Loucy (cell line): ENCODE measurements at regions not wholly inside any gene's neighbourhood (a gene's known extent, or its start where the extent isn't known, plus 50 kb on each side); places are given as distances from the start of the nearest gene placed in this dataset.

ENCODE experiments used
- H2AFZ ChIP-seq: fragments of 200-600 bp; sonication (generic); 2 replicates; pipeline ENCODE4 v1.6.0; 2016; ENCODE audit warnings: antibody characterized with exemption, mild to moderate bottlenecking, low read length, moderate library complexity
- H3F3A ChIP-seq: fragments of 200-600 bp; 2 replicates; pipeline ENCODE4 v1.6.0; 2016; ENCODE audit warnings: antibody characterized with exemption, low read depth, mild to moderate bottlenecking
- H3K27me3 ChIP-seq: fragments of 200-600 bp; sonication (generic); 2 replicates; pipeline ENCODE4 v1.6.1; 2014; ENCODE audit warnings: low read length, mild to moderate bottlenecking; ENCODE audit not compliant: insufficient read depth, poor library complexity, severe bottlenecking
- H3K36me3 ChIP-seq: fragments of 200-600 bp; sonication (generic); 2 replicates; pipeline ENCODE4 v1.6.1; 2016; ENCODE audit warnings: low read length; ENCODE audit not compliant: insufficient read depth
- H3K4me1 ChIP-seq: fragments of 200-600 bp; sonication (generic); 2 replicates; pipeline ENCODE4 v1.5.1; 2014; ENCODE audit warnings: low read length, mild to moderate bottlenecking; ENCODE audit not compliant: insufficient read depth, poor library complexity, severe bottlenecking
- H3K4me2 ChIP-seq: fragments of 200-600 bp; sonication (generic); 2 replicates; pipeline ENCODE4 v1.6.0; 2014; ENCODE audit warnings: antibody characterized with exemption, low read length, low read depth, mild to moderate bottlenecking; ENCODE audit not compliant: poor library complexity, severe bottlenecking
- H3K4me3 ChIP-seq: fragments of 200-600 bp; sonication (generic); 2 replicates; pipeline ENCODE4 v1.5.1; 2014; ENCODE audit warnings: low read length, mild to moderate bottlenecking, mixed read lengths; ENCODE audit not compliant: poor library complexity, severe bottlenecking
- H3K79me2 ChIP-seq: fragments of 200-600 bp; sonication (generic); 2 replicates; pipeline ENCODE4 v1.6.1; 2014; ENCODE audit warnings: low read length; ENCODE audit not compliant: insufficient read depth
- H3K9ac ChIP-seq: fragments of 200-600 bp; sonication (generic); 2 replicates; pipeline ENCODE4 v1.6.0; 2014; ENCODE audit warnings: mild to moderate bottlenecking, low read depth, low read length, moderate library complexity; ENCODE audit not compliant: poor library complexity, severe bottlenecking
- H3K9me2 ChIP-seq: fragments of 200-600 bp; sonication (generic); replicated peaks from 2 replicates; pipeline ENCODE4 v1.6.1; 2016; ENCODE audit warnings: low read depth, low read length, mixed read lengths
- H3K9me3 ChIP-seq: fragments of 200-600 bp; sonication (generic); 2 replicates; pipeline ENCODE4 v1.6.1; 2014; ENCODE audit warnings: mild to moderate bottlenecking, antibody characterized with exemption, low read length, low read depth; ENCODE audit not compliant: insufficient read depth
- H4K20me1 ChIP-seq: fragments of 200-600 bp; sonication (generic); 2 replicates; pipeline ENCODE4 v1.6.0; 2014; ENCODE audit warnings: antibody characterized with exemption, low read length, mild to moderate bottlenecking; ENCODE audit not compliant: insufficient read depth, poor library complexity, severe bottlenecking
- EZH2phosphoT487 ChIP-seq: fragments of 200-600 bp; IDR thresholded peaks from 2 replicates; pipeline ENCODE4 v1.6.1; 2018; ENCODE audit warnings: antibody characterized with exemption, mild to moderate bottlenecking, moderate library complexity, borderline replicate concordance
- TF ChIP-seq, protein P1 (sequence below): fragments of 200-600 bp; sonication (generic); conservative IDR thresholded peaks from 2 replicates; pipeline ENCODE4 v1.5.1; 2014; ENCODE audit warnings: mild to moderate bottlenecking, antibody characterized with exemption, low read length

DNA sequence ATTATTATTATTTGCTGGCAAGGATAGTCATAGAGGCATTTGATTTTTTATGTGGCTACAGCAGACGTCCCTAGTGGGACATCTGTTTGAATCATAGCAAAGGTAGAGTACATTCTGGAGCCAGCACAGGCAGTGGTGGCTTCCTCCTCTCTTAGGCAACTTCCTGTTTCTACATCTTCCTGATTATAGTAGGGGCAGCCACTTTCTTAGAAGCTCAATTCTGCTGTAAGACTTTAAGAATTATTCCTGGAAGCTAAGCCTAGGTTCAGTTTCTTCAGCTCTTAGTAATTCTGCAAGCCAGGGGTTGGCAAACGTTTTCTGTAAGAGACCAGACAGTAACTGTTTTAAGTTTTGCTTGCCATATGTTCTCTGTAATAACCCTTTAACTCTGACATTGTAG, 129.3 kb upstream of the TENM4 start:
- Histone ChIP-seq H3K79me2 (no peaks in the 10 kb centered on the region), H3K4me1 (no peaks in the 10 kb centered on the region), H3K4me2 (no peak overlapping the region), H3K36me3 (no peaks in the 10 kb centered on the region), H3F3A (no peaks in the 10 kb centered on the region), H3K4me3 (no peak overlapping the region), H4K20me1 (no peaks in the 10 kb centered on the region), H3K9ac (no peak overlapping the region), H3K9me3 (0 out of 2 replicates have a peak, but pooled peaks cover 3% of the 10 kb centered on the region), H3K27me3 (no peaks in the 10 kb centered on the region), H3K9me2 (no peaks in the 10 kb centered on the region), H2AFZ (no peak overlapping the region)
- TF ChIP-seq EZH2phosphoT487: no peak
- TF ChIP-seq, protein P1, sequence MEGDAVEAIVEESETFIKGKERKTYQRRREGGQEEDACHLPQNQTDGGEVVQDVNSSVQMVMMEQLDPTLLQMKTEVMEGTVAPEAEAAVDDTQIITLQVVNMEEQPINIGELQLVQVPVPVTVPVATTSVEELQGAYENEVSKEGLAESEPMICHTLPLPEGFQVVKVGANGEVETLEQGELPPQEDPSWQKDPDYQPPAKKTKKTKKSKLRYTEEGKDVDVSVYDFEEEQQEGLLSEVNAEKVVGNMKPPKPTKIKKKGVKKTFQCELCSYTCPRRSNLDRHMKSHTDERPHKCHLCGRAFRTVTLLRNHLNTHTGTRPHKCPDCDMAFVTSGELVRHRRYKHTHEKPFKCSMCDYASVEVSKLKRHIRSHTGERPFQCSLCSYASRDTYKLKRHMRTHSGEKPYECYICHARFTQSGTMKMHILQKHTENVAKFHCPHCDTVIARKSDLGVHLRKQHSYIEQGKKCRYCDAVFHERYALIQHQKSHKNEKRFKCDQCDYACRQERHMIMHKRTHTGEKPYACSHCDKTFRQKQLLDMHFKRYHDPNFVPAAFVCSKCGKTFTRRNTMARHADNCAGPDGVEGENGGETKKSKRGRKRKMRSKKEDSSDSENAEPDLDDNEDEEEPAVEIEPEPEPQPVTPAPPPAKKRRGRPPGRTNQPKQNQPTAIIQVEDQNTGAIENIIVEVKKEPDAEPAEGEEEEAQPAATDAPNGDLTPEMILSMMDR: no peak

DNA sequence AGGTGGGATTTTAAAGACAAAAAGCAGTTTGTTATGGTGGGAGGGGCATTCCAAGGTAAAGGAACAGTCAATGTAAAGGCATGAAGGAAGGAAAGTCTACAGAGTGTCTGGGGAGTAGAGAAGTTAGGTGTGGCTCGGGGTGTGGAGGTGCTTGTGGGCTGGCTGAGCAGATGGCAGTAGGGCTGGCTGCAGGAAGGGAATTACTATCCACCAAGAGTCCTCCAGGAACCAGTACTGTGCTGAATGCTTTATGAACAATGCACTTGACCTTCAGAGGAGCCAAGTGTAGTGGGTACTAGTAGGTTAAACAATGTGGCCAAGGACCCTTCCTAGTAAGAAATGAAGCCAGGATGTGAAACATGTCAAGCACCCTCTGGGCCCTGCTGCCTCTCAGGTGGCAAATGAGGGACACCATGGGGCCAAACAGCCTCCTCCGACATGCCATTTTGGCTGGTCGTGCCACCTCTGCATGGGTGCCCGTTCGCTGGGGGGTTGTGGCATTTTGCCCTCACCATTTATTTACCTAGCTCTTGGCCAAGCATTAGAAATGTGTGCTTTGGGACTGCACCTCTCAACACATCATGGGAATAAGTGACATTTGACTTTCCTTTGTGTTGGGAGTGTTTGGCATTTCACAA, 123.6 kb upstream of the TENM4 start:
- Histone ChIP-seq H3K79me2 (no peaks in the 10 kb centered on the region), H3K4me1 (no peaks in the 10 kb centered on the region), H3K4me2 (no peak overlapping the region), H3K9ac (no peak overlapping the region), H3K36me3 (no peaks in the 10 kb centered on the region), H3F3A (no peaks in the 10 kb centered on the region), H2AFZ (no peak overlapping the region), H3K4me3 (no peak overlapping the region), H4K20me1 (no peaks in the 10 kb centered on the region), H3K9me3 (no peaks in the 10 kb centered on the region), H3K27me3 (no peaks in the 10 kb centered on the region), H3K9me2 (no peaks in the 10 kb centered on the region)
- TF ChIP-seq, protein P1: no peak
- no peak for TF ChIP-seq EZH2phosphoT487

- H4K20me1 ChIP-seq: no peaks in the 10 kb centered on the region
- H3K79me2 ChIP-seq: no peaks in the 10 kb centered on the region
- no peak overlapping the region for H3K4me2 ChIP-seq
- no peaks in the 10 kb centered on the region for H3F3A ChIP-seq
- H3K4me3 ChIP-seq: no peak overlapping the region
- H3K9ac ChIP-seq: no peak overlapping the region
- no peaks in the 10 kb centered on the region for H3K4me1 ChIP-seq
- TF ChIP-seq, protein P1: no peak
- TF ChIP-seq EZH2phosphoT487: no peak
- H3K9me2 ChIP-seq: no peaks in the 10 kb centered on the region
- no peaks in the 10 kb centered on the region for H3K27me3 ChIP-seq
- no peaks in the 10 kb centered on the region for H3K9me3 ChIP-seq
- no peaks in the 10 kb centered on the region for H3K36me3 ChIP-seq
- no peak overlapping the region for H2AFZ ChIP-seq
Measured at GRCh38 chr11:79561496-79561895, 120.7 kb upstream of the TENM4 start.
